Fibroblast of pulmonary artery (primary cell): ENCODE measurements at regions not wholly inside any gene's neighbourhood (a gene's known extent, or its start where the extent isn't known, plus 50 kb on each side); places are given as distances from the start of the nearest gene placed in this dataset.

Experiments used
- DNase-seq: peaks from one replicate; pipeline ENCODE4 v3.0.0-alpha.2; 2010; ENCODE audit warnings: low read depth
- H3K4me3 ChIP-seq: replicated peaks from 2 replicates; pipeline ENCODE4 v1.5.1; 2011; ENCODE audit warnings: low read depth, mild to moderate bottlenecking, control low read depth, low read length, moderate library complexity
- TF ChIP-seq, protein P1 (sequence below): IDR thresholded peaks from 2 replicates; pipeline ENCODE4 v1.5.1; 2011; ENCODE audit warnings: mild to moderate bottlenecking, control low read depth, low read length, inconsistent platforms; ENCODE audit errors: missing control alignments

DNA sequence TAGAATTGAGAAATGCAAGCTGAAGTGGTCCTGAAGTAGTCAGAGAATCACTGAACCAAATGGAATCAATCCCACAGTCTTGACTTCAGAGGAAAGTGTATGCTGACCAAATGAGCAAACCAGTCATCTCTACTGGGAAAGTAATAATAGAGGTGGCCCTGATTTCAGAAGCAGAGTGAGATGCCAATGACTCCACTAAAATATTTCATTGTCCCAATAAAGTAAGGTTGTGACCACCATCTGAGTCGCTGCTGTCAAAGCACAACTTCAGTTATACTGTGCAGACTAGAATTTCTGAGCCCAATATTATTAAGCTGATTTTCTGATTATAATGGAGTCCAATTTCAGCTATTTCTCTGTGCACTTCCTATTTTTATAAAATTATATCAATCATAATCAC is 334.4 kb upstream of the THBS1 start:
- TF ChIP-seq, protein P1, sequence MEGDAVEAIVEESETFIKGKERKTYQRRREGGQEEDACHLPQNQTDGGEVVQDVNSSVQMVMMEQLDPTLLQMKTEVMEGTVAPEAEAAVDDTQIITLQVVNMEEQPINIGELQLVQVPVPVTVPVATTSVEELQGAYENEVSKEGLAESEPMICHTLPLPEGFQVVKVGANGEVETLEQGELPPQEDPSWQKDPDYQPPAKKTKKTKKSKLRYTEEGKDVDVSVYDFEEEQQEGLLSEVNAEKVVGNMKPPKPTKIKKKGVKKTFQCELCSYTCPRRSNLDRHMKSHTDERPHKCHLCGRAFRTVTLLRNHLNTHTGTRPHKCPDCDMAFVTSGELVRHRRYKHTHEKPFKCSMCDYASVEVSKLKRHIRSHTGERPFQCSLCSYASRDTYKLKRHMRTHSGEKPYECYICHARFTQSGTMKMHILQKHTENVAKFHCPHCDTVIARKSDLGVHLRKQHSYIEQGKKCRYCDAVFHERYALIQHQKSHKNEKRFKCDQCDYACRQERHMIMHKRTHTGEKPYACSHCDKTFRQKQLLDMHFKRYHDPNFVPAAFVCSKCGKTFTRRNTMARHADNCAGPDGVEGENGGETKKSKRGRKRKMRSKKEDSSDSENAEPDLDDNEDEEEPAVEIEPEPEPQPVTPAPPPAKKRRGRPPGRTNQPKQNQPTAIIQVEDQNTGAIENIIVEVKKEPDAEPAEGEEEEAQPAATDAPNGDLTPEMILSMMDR, result no peak
- H3K4me3 ChIP-seq, result no peak overlapping the region
- no peak for DNase-seq

DNA sequence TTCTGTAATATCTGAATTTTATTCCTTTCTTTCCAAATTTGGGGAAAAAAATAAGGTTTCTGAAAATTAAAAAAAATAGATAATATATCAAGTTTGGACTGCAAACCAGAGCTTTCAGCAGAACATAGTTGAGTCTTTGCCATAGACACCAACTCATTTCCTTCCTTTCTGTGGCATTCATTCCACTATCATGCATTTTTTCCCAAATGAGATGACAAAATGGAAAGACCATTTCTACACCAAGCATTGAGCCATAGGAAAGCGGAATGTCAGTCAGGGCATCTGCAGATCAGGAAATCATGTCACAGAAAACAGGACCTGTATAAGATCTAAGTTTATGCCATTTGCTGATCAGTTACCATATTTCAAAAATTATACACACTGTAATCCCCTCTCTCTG is 333.3 kb upstream of the THBS1 start:
- DNase-seq, result peak; percentile 83
- TF ChIP-seq, protein P1, result no peak
- H3K4me3 ChIP-seq, result no peak overlapping the region

DNA sequence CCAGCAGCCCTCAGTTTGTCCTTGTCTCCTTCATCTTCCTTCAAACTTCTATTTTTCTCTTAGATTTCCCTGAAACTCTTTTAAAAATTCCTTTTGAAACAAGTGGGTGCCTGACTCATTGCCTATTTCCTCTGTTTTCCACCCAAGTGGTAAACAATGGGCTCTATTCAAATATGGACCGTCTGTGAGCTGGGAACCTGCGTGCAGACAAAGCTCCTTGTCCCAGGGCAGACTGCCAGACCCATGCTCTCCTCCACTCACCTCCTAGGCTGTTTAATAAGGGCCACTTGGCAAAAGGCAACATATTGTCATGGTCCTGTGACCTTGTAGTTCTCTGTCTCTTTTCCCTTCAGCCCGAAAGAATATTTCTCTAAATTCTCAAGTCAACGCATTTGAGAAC is 332.7 kb upstream of the THBS1 start:
- TF ChIP-seq, protein P1, result no peak
- no peak overlapping the region for H3K4me3 ChIP-seq
- DNase-seq, result peak; percentile 97

DNA sequence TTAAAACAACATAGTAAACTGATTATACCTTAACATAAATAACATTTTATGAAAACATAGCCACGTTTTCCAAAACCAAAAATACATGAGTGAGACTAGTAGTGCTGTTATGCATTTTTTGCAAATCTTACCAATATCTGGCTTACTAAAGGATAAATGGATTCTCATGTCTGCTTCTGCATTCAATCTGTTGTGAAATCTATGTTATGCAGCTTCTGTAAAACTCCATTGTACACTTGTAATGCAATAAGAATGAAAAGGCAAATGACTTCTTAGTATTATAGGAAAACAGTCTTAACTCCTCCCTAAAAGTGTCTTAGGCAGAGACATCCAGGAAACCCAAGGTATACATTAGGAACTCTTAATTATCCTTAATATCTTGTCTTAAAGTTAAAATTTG is 330.9 kb upstream of the THBS1 start:
- H3K4me3 ChIP-seq, result no peak overlapping the region
- TF ChIP-seq, protein P1, result no peak
- DNase-seq, result no peak

DNA sequence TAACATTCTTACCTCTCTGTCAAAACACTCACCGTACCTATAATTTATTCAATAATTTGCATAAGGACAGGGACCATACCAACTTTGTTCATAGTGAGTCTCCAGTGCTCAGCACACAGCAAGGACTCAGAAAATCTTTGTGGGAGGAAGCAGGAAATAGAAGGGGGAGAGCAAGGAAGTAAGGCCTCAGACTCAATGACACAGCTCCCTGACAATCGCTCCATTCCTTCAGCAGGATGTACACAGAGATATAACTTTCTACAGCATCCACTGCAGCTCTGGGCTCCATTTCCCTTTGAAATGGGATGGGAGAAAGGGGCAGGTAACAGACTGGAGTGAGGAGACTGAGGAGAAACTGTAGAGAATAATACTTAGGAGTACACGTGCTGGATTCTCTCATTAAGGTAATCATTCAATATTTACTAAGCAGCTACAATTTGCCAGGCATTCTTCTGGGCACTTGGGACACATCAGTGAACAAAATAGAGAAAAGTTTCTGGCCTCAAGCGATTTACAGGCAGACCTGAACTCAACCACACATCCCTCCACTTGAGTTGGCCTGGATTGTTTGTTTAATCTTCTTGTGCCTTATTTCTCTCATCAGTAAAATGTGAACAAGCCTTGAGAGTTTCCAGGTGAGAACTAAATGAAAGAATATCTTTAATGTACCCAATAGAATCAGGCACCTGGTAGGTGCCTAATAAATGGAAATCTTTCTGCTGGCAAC is 330.3 kb upstream of the THBS1 start:
- no peak overlapping the region for H3K4me3 ChIP-seq
- no peak for DNase-seq
- TF ChIP-seq, protein P1, result no peak

DNA sequence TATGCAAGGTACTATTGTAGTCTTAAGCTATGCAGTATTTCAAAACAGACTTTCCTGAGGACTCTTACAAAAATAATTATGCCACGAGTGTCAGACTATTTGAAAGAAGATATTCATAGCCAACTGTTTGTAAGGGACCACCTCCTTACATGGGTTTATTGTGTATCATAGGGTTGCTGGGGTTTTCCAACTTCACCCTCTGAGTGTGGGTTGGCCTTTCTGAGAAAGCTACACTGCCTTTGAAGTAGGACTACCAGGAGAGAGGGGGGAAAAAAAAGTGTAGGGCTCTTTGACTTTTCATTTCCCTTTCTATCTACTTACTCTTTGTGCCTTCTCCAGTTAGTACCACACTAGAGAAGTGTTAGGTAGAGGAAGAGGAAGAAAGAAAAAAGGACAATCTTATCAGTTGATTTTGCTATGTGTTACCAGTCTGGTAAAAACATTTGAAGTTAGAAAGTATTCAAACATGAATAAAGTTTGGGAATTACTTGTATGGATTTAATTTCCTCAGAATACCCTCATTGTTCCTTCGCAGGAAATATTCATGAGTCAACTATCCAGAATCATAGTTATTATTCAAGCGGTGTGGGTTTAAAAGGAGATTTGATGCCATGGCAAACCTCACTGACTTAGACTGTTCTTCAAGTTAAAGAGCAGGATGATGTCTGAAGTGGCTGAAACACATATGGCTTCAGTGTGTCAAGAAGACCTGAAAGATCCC is 329.3 kb upstream of the THBS1 start:
- H3K4me3 ChIP-seq, result no peak overlapping the region
- TF ChIP-seq, protein P1, result no peak
- DNase-seq, result peak; percentile 64
